Erythroblast (primary cell): ENCODE measurements at regions not wholly inside any gene's neighbourhood (a gene's known extent, or its start where the extent isn't known, plus 50 kb on each side); places are given as distances from the start of the nearest gene placed in this dataset.

Source experiments
- GATA1 ChIP-seq: IDR thresholded peaks from 2 replicates; pipeline ENCODE4 v1.6.1; 2011; ENCODE audit warnings: low read depth, mild to moderate bottlenecking, control low read depth, low read length, moderate library complexity
- POLR2A ChIP-seq: IDR thresholded peaks from 2 replicates; pipeline ENCODE4 v1.6.1; 2011; ENCODE audit warnings: mild to moderate bottlenecking, low read length

- TF ChIP-seq POLR2A: no peak
- no peak for TF ChIP-seq GATA1
These were observed 103.8 kb upstream of the RAI2 start for GRCh38 chrX:17964871-17965270.
